H9 (cell line): ENCODE measurements at regions not wholly inside any gene's neighbourhood (a gene's known extent, or its start where the extent isn't known, plus 50 kb on each side); places are given as distances from the start of the nearest gene placed in this dataset.

Source experiments
- DNase-seq: peaks from one replicate; pipeline ENCODE4 v3.0.0-alpha.2; 2017
- H2AFZ ChIP-seq: one replicate; pipeline ENCODE4 v1.6.1; 2013; ENCODE audit warnings: mild to moderate bottlenecking, low read length, control low read depth, moderate library complexity
- H2AK5ac ChIP-seq: 2 replicates; pipeline ENCODE4 v1.6.1; 2013; ENCODE audit warnings: low read length, control low read depth, mixed read lengths; ENCODE audit not compliant: insufficient read length
- H2BK120ac ChIP-seq: one replicate; pipeline ENCODE4 v1.6.1; 2013; ENCODE audit warnings: low read depth, mild to moderate bottlenecking, low read length, control low read depth, inconsistent platforms; ENCODE audit not compliant: poor library complexity, severe bottlenecking
- H2BK12ac ChIP-seq: 2 replicates; pipeline ENCODE4 v1.6.1; 2013; ENCODE audit warnings: low read length, control low read depth, mixed read lengths, low read depth; ENCODE audit not compliant: insufficient read length
- H2BK15ac ChIP-seq: 2 replicates; pipeline ENCODE4 v1.6.1; 2013; ENCODE audit warnings: low read depth, low read length, control low read depth
- H2BK20ac ChIP-seq: one replicate; pipeline ENCODE4 v1.6.1; 2013; ENCODE audit warnings: low read depth, mild to moderate bottlenecking, low read length, control low read depth, inconsistent platforms; ENCODE audit not compliant: poor library complexity, severe bottlenecking
- H2BK5ac ChIP-seq: 2 replicates; pipeline ENCODE4 v1.6.1; 2013; ENCODE audit warnings: low read length, control low read depth, mixed read lengths; ENCODE audit not compliant: insufficient read length
- H3K14ac ChIP-seq: 2 replicates; pipeline ENCODE4 v1.6.1; 2013; ENCODE audit warnings: low read length, control low read depth; ENCODE audit not compliant: insufficient read depth
- H3K18ac ChIP-seq: 2 replicates; pipeline ENCODE4 v1.6.1; 2013; ENCODE audit warnings: low read depth, mild to moderate bottlenecking, mixed read lengths, low read length, control low read depth; ENCODE audit not compliant: insufficient read length
- H3K23ac ChIP-seq: 2 replicates; pipeline ENCODE4 v1.6.1; 2013; ENCODE audit warnings: low read length, control low read depth, mixed read lengths, low read depth; ENCODE audit not compliant: insufficient read length
- H3K23me2 ChIP-seq: 2 replicates; pipeline ENCODE4 v1.6.1; 2013; ENCODE audit warnings: low read depth, mild to moderate bottlenecking, mixed read lengths, low read length, control low read depth; ENCODE audit not compliant: insufficient read length, poor library complexity, severe bottlenecking
- H3K27ac ChIP-seq: 2 replicates; pipeline ENCODE4 v1.5.1; 2013; ENCODE audit warnings: low read length, control low read depth, mixed read lengths, low read depth; ENCODE audit not compliant: insufficient read length
- H3K27me3 ChIP-seq: 2 replicates; pipeline ENCODE4 v1.6.1; 2013; ENCODE audit warnings: low read length, control low read depth, inconsistent platforms; ENCODE audit not compliant: insufficient read depth
- H3K4ac ChIP-seq: 2 replicates; pipeline ENCODE4 v1.6.1; 2013; ENCODE audit warnings: low read depth, mild to moderate bottlenecking, control low read depth, inconsistent platforms, low read length, moderate library complexity
- H3K4me1 ChIP-seq: 2 replicates; pipeline ENCODE4 v1.6.1; 2013; ENCODE audit warnings: low read length, control low read depth, inconsistent platforms; ENCODE audit not compliant: insufficient read depth
- H3K4me2 ChIP-seq: 2 replicates; pipeline ENCODE4 v1.6.1; 2013; ENCODE audit warnings: low read length, control low read depth, mixed read lengths; ENCODE audit not compliant: insufficient read length, insufficient read depth
- H3K56ac ChIP-seq: 2 replicates; pipeline ENCODE4 v1.6.1; 2013; ENCODE audit warnings: low read depth, mild to moderate bottlenecking, mixed read lengths, low read length, control low read depth; ENCODE audit not compliant: insufficient read length
- H3K79me1 ChIP-seq: 2 replicates; pipeline ENCODE4 v1.6.1; 2013; ENCODE audit warnings: low read depth, mild to moderate bottlenecking, moderate library complexity, low read length, control low read depth, inconsistent platforms; ENCODE audit not compliant: insufficient read depth, poor library complexity, severe bottlenecking
- H3K79me2 ChIP-seq: 2 replicates; pipeline ENCODE4 v1.6.1; 2013; ENCODE audit warnings: low read length, control low read depth, inconsistent platforms; ENCODE audit not compliant: insufficient read depth
- H3K9ac ChIP-seq: 2 replicates; pipeline ENCODE4 v1.6.1; 2013; ENCODE audit warnings: low read length, control low read depth, mixed read lengths; ENCODE audit not compliant: insufficient read length; ENCODE audit errors: extremely low read depth
- H3K9me3 ChIP-seq: one replicate; pipeline ENCODE4 v1.6.1; 2013; ENCODE audit warnings: low read depth, low read length, inconsistent platforms; ENCODE audit not compliant: control insufficient read depth
- H3T11ph ChIP-seq: one replicate; pipeline ENCODE4 v1.6.1; 2013; ENCODE audit warnings: mild to moderate bottlenecking, low read length, control low read depth, inconsistent platforms
- H4K20me1 ChIP-seq: one replicate; pipeline ENCODE4 v1.6.1; 2013; ENCODE audit not compliant: control insufficient read depth, insufficient read length, insufficient read depth
- H4K5ac ChIP-seq: 2 replicates; pipeline ENCODE4 v1.6.1; 2013; ENCODE audit warnings: low read depth, mild to moderate bottlenecking, mixed read lengths, low read length, control low read depth; ENCODE audit not compliant: insufficient read length
- H4K8ac ChIP-seq: replicated peaks from 2 replicates; pipeline ENCODE4 v1.6.1; 2013; ENCODE audit warnings: low read length, control low read depth, mixed read lengths, low read depth; ENCODE audit not compliant: insufficient read length
- H4K91ac ChIP-seq: 2 replicates; pipeline ENCODE4 v1.6.1; 2013; ENCODE audit warnings: low read depth, mild to moderate bottlenecking, moderate library complexity, mixed read lengths, low read length, control low read depth; ENCODE audit not compliant: insufficient read length
- H3K27ac Mint-ChIP-seq, 3 experiments: 2 replicates in 2 of 3; 3 replicates in 1 of 3; pipeline ENCODE4 v1.8.0; 2020 to 2021; ENCODE audit warnings: mixed read lengths in 3 of 3, mild to moderate bottlenecking in 1 of 3, moderate library complexity in 1 of 3
- H3K27me3 Mint-ChIP-seq: 2 replicates; pipeline ENCODE4 v1.8.0; 2021; ENCODE audit warnings: low read depth, mild to moderate bottlenecking, moderate library complexity, mixed read lengths
- H3K36me3 Mint-ChIP-seq, 3 experiments: 2 replicates in 2 of 3; 3 replicates in 1 of 3; pipeline ENCODE4 v1.8.0; 2020 to 2021; ENCODE audit warnings: low read depth in 3 of 3, mixed read lengths in 3 of 3; ENCODE audit not compliant: insufficient read depth in 1 of 3
- H3K4me1 Mint-ChIP-seq, 2 experiments: 2 replicates each; pipeline ENCODE4 v1.8.0; 2020; ENCODE audit warnings: mixed read lengths in 2 of 2
- H3K4me3 Mint-ChIP-seq, 2 experiments: 2 replicates in 1 of 2; 3 replicates in 1 of 2; pipeline ENCODE4 v1.8.0; 2020 to 2021; ENCODE audit warnings: mild to moderate bottlenecking in 2 of 2, mixed read lengths in 2 of 2, moderate library complexity in 1 of 2
- H3K9me3 Mint-ChIP-seq, 2 experiments: 2 replicates in 1 of 2; 3 replicates in 1 of 2; pipeline ENCODE4 v1.8.0; 2020; ENCODE audit warnings: mild to moderate bottlenecking in 2 of 2, mixed read lengths in 2 of 2, moderate library complexity in 1 of 2
- CTCF ChIP-seq: fragments of 200-600 bp; sonication (generic); conservative IDR thresholded peaks from 3 replicates; pipeline ENCODE4 v1.8.0; 2021; ENCODE audit warnings: antibody characterized with exemption, mild to moderate bottlenecking
- WGBS: extraction: QIAGEN DNeasy Blood & Tissue Kit; methylation state at CpG from one replicate; pipeline ENCODE4 v1.1.7; 2013; ENCODE audit warnings: missing lambda C conversion rate, low lambda C conversion rate, mixed read lengths; ENCODE audit not compliant: insufficient read length; ENCODE audit errors: extremely low coverage; 5-methylcytosine and 5-hydroxymethylcytosine counted together

DNA sequence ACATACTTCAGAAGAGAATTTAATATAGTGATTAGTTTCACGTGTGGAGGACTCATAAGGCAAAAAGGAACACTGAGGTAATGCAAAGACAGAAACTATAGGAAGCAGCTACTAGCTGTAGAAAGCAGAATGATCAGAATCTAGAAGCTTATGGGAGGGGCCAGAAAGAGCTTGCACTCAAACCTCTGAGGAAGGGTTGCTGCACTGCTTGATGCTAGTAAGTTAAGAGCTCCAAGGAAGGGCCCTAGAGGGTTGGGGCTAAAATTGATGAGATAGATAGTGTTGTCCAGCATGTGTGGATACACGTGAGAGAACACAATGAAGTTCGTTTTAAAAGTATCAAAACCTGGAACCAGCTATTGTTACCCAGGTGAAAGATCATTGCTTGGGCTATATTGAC is 311.1 kb downstream of the SLC6A15 start:
- Mint-ChIP-seq H3K36me3 (no peaks in the 10 kb centered on the region), H3K4me3 (no peak overlapping the region), H3K27me3 (no peaks in the 10 kb centered on the region), H3K4me1 (peaks cover 19 to 26% of the 10 kb centered on the region in 2 experiments), H3K9me3 (no peaks in the 10 kb centered on the region), H3K27ac (no peak overlapping the region)
- Histone ChIP-seq H3K23ac (no peak overlapping the region), H3K27ac (no peak overlapping the region), H4K8ac (no peak overlapping the region), H2BK5ac (no peak overlapping the region), H3K4me2 (no peak overlapping the region), H2AFZ (no peak overlapping the region), H3K56ac (no peak overlapping the region), H3K23me2 (no peaks in the 10 kb centered on the region), H2BK15ac (no peak overlapping the region), H2BK120ac (no peak overlapping the region), H3K18ac (no peak overlapping the region), H3T11ph (no peak overlapping the region), H3K4me1 (peaks cover 3% of the 10 kb centered on the region; the same call in 1 of the 2 replicates), H4K20me1 (no peaks in the 10 kb centered on the region), H2BK20ac (no peak overlapping the region), H3K79me1 (no peaks in the 10 kb centered on the region), H3K9me3 (no peaks in the 10 kb centered on the region), H4K5ac (no peak overlapping the region), H3K79me2 (no peaks in the 10 kb centered on the region), H2BK12ac (no peak overlapping the region), H3K4ac (no peak overlapping the region), H4K91ac (no peak overlapping the region), H3K14ac (no peak overlapping the region), H3K27me3 (no peaks in the 10 kb centered on the region), H3K9ac (no peak overlapping the region), H2AK5ac (no peak overlapping the region)
- no peak for TF ChIP-seq CTCF
- DNase-seq, result no peak
- WGBS, result no CpG with 5 or more reads among the region's 3 CpGs
